ENCODE measurements at regions not wholly inside any gene's neighbourhood (a gene's known extent, or its start where the extent isn't known, plus 50 kb on each side); places are given as distances from the start of the nearest gene placed in this dataset.

DNA sequence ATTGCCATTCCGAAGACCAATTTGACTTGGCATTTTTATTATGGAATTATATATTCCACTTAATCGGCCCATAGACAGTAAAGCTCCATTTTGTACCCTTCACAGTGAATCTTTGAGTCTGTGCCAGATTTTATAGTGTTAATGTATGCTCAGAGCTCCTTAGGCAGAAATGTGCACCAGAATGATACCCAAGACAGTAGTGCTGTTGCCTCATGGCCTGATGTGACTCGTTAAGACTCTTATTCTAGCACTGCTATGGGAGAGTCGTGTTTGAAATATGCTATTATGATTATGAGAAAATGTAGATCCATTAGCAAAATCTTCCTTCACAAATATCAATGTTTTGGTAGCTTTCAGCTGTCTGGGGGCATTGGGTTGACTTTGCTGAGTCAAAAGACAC, 209.8 kb upstream of the RAG2 start:
- DNase-seq = no peak

GRCh38 chr11:36803084-36803483, 205.0 kb upstream of the RAG2 start:
- DNase-seq = no peak

GRCh38 chr11:36792996-36793914, 195.2 kb upstream of the RAG2 start:
- no peak for DNase-seq

GRCh38 chr11:36791957-36792356, 193.9 kb upstream of the RAG2 start:
- DNase-seq = no peak

DNA sequence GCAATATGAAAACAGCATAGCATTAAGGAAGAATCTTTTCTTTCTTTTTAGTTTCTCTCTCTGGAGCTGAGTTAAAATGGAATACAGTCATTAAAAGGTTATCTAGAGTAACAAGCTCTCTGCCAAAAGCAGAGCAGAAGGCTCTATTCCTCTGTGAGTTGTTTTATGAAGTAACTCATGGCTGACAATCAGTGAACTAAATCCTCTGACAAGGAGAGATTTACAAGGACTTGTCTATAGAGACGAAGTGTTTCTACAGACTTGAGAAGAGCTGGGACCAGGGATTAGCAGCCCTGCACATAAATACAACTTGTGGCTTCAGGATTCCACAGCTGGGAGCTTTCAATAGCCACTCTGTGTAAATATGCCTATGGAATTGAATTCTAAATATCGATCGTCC, 192.5 kb upstream of the RAG2 start:
- DNase-seq = no peak

DNA sequence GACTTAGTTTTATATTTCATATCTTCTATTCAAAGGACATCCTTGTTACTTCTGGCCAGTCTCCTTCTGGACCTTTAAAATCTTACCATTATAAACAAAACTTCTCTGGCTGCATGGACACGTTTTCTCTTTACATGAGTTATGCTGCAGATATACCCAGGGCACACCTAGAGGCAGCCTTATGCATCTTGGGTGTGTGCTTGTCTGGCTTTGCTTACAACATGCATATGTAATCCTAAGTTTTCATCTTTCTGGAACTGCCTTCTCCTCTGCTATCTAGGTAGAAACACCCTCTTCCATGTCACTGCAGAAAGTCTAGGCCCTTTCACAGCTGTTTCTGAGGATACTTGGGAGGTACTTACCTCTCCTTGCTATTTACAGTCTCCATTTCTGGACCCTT, 185.8 kb upstream of the RAG2 start:
- DNase-seq = no peak

- DNase-seq = no peak
Observed at GRCh38 chr11:36779791-36780190, 181.8 kb upstream of the RAG2 start.

DNA sequence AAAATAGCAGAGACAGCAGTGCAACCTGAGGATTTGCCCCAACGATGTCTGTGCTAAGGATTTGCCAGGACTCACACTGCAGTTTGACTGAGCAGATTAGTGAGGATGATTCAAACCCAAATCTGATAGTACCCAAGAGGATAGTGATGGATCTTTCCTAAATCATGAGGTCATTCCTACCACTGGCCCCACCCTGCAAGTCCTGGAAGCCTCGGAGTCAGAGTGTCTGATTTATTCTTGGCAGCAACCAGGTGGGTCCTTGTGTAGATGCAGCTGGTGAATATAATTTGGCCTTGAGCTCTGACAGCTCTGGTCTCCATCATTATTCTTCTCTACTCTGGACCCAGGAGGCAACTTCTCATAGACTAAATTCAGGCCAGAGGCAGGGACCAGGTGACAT, 179.3 kb upstream of the RAG2 start:
- DNase-seq = no peak

- no peak for DNase-seq
Observed at GRCh38 chr11:36775756-36776155, 177.7 kb upstream of the RAG2 start.

GRCh38 chr11:36775130-36775529, 177.1 kb upstream of the RAG2 start:
- DNase-seq = no peak

DNA sequence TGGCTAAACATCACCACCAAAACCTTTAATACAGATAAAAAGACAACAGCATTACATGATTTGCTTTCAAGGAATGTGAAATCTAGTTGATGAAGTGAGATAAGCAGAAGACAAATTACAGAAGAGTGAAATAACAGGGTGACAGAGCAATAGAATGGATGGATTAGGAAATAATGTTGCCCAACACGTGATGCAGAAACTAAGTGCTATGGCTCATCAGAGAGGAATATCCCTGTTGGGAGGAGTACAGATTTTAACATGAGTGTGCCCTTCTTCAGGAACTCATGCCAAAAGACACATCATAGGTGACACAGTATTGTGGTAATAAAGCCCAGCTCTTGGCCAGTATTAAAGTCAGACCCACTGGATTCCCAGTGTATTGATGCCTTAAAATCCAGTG, 176.6 kb upstream of the RAG2 start:
- DNase-seq = no peak

GRCh38 chr11:36763187-36763586, 165.2 kb upstream of the RAG2 start:
- DNase-seq = no peak

DNA sequence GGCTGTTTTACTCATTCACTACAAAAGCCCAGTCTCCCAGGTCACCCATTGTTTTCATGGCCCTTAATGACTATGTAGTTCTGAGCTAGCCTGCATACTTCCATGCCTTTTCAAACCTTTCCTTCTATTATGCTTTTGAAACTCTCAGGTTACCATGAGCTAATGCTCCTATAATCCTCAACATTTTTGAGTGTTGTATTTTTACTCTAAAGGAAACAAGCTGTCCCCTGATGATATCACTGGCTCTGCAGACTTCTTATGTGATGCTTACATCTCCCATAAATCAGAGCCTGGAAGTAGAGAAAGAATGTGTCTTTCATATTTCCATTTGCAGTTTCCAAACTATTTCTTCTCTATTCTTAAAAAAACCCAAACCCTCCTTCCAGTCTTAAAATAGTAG, 159.0 kb upstream of the RAG2 start:
- no peak for DNase-seq

GRCh38 chr11:36753960-36754359, 155.9 kb upstream of the RAG2 start:
- DNase-seq = no peak

DNA sequence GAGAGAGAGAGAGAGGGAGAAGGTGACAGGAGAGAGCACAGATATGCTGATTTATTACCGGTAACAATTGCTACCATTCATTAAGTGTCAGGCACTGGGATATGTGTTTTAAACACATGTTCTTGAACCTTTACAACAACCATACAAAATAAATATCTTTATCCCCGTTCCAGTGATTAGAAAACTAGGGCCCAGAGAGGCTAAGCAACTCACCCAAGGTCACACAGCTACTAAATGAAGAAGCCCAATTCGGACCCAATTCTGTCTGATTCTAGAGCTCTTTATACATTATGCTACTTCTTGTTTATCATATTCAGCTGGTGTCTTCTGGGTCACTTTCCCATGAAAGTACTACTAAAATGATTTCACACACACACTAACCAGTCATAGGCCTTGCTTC, 154.0 kb upstream of the RAG2 start:
- DNase-seq = no peak

GRCh38 chr11:36751335-36751781, 153.3 kb upstream of the RAG2 start:
- DNase-seq = no peak

GRCh38 chr11:36750349-36750748, 152.3 kb upstream of the RAG2 start:
- DNase-seq = no peak

GRCh38 chr11:36748836-36749235, 150.8 kb upstream of the RAG2 start:
- DNase-seq = no peak

- peak; percentile 92 for DNase-seq
Observed at GRCh38 chr11:36746886-36747710, 149.1 kb upstream of the RAG2 start.

DNA sequence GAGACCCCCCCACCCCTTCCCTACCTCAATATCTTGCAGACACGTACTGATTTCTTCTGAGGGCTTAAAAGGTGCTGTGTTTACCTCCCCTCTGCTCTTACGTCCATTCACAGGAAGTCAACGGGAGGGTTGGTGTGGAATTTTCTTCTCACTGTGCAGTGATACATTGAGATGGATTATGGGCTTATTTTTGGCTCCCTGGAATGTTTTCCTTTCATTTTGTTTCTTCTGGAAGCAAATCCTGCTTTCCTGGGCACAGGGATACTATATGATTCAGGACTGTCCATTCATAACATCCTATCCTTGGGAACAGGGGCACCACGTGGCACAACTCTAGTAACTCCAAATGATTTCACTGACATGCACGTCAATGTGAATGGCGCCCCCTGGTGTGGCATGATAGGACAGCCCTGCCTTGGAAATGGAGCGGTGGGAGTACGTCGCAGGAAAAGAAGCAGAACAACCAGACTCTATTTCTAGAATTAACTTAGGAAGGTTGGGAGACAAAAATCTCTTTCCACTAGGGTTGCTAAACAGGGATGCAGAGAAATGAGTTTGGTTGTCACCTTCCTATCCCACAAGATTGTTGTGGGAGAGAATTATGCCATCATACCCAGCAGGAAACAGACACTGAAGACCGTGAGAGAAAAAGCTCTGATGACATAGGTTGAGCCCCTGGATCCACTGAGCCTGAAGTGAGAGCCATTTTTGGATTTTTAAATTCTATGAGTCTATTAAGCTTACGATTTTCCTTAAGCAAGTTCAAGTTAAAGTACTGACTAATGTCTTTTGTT, 146.5 kb upstream of the RAG2 start:
- DNase-seq = peak; percentile 69

- no peak for DNase-seq
Observed at GRCh38 chr11:36743039-36743438, 145.0 kb upstream of the RAG2 start.

DNA sequence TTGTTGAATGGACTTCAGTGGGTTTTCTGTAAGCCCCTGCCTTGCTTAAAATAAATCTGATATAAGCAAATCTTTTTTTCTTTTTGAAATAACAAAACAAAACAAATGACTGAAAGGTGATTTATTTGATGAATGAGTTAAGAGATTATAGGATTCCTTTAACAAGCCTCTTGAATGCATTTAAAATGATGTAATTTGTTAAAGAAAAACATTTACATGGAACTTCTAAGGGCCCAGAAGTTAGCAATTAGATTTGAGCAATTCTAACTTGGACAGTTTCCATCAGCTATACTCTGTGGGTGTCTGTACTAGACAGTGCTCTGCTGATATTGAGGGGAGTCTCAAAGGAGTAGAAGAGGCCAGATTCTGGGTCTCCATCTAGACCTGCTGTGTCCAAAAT, 143.5 kb upstream of the RAG2 start:
- DNase-seq = no peak

- DNase-seq = no peak
Observed at GRCh38 chr11:36738292-36738861, 140.3 kb upstream of the RAG2 start.
